H1 (cell line): ENCODE measurements at regions not wholly inside any gene's neighbourhood (a gene's known extent, or its start where the extent isn't known, plus 50 kb on each side); places are given as distances from the start of the nearest gene placed in this dataset.

Source experiments
- CTCF ChIA-PET: fragments of 300-600 bp; sonication (Branson Sonifier 250); formaldehyde crosslinking; loops from one replicate; lab custom pipeline; 2021; ENCODE audit not compliant: partially characterized antibody; lab: Charles Lee
- POLR2A ChIA-PET: fragments of 300-600 bp; sonication (Branson Sonifier 250); formaldehyde crosslinking; loops from one replicate; lab custom pipeline; 2021; ENCODE audit warnings: inconsistent platforms; ENCODE audit not compliant: partially characterized antibody; lab: Charles Lee
- DNase-seq, 2 experiments: peaks; one replicate each; pipeline versions ENCODE4 v3.0.0 to v3.0.0-alpha.2; 2010 to 2022; ENCODE audit warnings: low spot score in 2 of 2, low read depth in 1 of 2, mixed read lengths in 1 of 2
- FAIRE-seq: peaks from 2 replicates; lab custom pipeline; 2011; peaks lifted over from hg19 to GRCh38; lab: Jason Lieb, UNC
- H2AFZ ChIP-seq: 2 replicates; pipeline ENCODE4 v1.8.1; 2012; ENCODE audit warnings: low read length, inconsistent platforms
- H2AK5ac ChIP-seq: 2 replicates; pipeline ENCODE4 v1.6.1; 2013; ENCODE audit warnings: low read depth, low read length
- H2BK120ac ChIP-seq: replicated peaks from 2 replicates; pipeline ENCODE3; 2013; ENCODE audit warnings: low read depth, low read length, inconsistent platforms
- H2BK12ac ChIP-seq: 2 replicates; pipeline ENCODE4 v1.6.1; 2013; ENCODE audit warnings: low read depth, low read length
- H2BK15ac ChIP-seq: 2 replicates; pipeline ENCODE4 v1.6.1; 2013; ENCODE audit warnings: low read length
- H2BK20ac ChIP-seq: 2 replicates; pipeline ENCODE4 v1.6.1; 2013; ENCODE audit warnings: low read length
- H2BK5ac ChIP-seq: 2 replicates; pipeline ENCODE4 v1.6.1; 2013; ENCODE audit warnings: low read depth, low read length
- H3K14ac ChIP-seq: 2 replicates; pipeline ENCODE4 v1.6.1; 2013; ENCODE audit warnings: inconsistent platforms; ENCODE audit not compliant: insufficient read length
- H3K18ac ChIP-seq: 2 replicates; pipeline ENCODE4 v1.6.1; 2013; ENCODE audit warnings: low read length; ENCODE audit errors: extremely low read depth
- H3K23ac ChIP-seq: 2 replicates; pipeline ENCODE4 v1.6.1; 2013; ENCODE audit warnings: inconsistent platforms; ENCODE audit not compliant: insufficient read length
- H3K23me2 ChIP-seq: 2 replicates; pipeline ENCODE4 v1.6.1; 2013; ENCODE audit warnings: low read depth, low read length
- H3K27ac ChIP-seq: 2 replicates; pipeline ENCODE4 v1.6.1; 2011; ENCODE audit warnings: low read depth, low read length, inconsistent platforms
- H3K27me3 ChIP-seq, 4 experiments: replicated peaks in 1 of 4; 1 replicate in 1 of 4; 2 replicates in 3 of 4; pipeline versions ENCODE4 v1.6.1 to v1.8.1; 2011 to 2013; ENCODE audit warnings: low read length in 3 of 4, mild to moderate bottlenecking in 3 of 4, inconsistent platforms in 2 of 4, mixed read lengths in 2 of 4, moderate library complexity in 1 of 4; ENCODE audit not compliant: control insufficient read depth in 3 of 4, insufficient read depth in 3 of 4; ENCODE audit errors: extremely low read depth in 1 of 4
- H3K36me3 ChIP-seq, 4 experiments: 2 replicates each; pipeline versions ENCODE4 v1.6.1 to v1.8.1; 2011 to 2013; ENCODE audit warnings: mild to moderate bottlenecking in 4 of 4, low read length in 3 of 4, moderate library complexity in 2 of 4, control low read depth in 1 of 4, inconsistent platforms in 1 of 4; ENCODE audit not compliant: insufficient read depth in 4 of 4, control insufficient read depth in 2 of 4
- H3K4ac ChIP-seq: replicated peaks from 2 replicates; pipeline ENCODE3; 2013; ENCODE audit warnings: low read length, low read depth, mixed read lengths, inconsistent platforms; ENCODE audit not compliant: insufficient read length
- H3K4me1 ChIP-seq, 4 experiments: replicated peaks in 1 of 4; 1 replicate in 1 of 4; 2 replicates in 3 of 4; pipeline versions ENCODE4 v1.6.1 to v1.8.1; 2011 to 2013; ENCODE audit warnings: low read length in 3 of 4, inconsistent platforms in 2 of 4, mixed read lengths in 1 of 4; ENCODE audit not compliant: insufficient read depth in 4 of 4, control insufficient read depth in 3 of 4
- H3K4me2 ChIP-seq, 2 experiments: 2 replicates each; pipeline versions ENCODE4 v1.6.1 to v1.8.1; 2011 to 2013; ENCODE audit warnings: low read depth in 2 of 2, low read length in 2 of 2, control low read depth in 1 of 2, inconsistent platforms in 1 of 2, mild to moderate bottlenecking in 1 of 2; ENCODE audit not compliant: insufficient read depth in 1 of 2
- H3K4me3 ChIP-seq, 4 experiments: fragments of 200-600, 300-600 bp in 1 of 4; sonication (generic), shearing (Covaris generic), sonication (Bioruptor Twin) in 1 of 4; 2 replicates each; pipeline versions ENCODE4 v1.5.1 to v1.8.1; 2011 to 2016; ENCODE audit warnings: low read length in 4 of 4, low read depth in 3 of 4, control low read depth in 2 of 4, inconsistent platforms in 2 of 4, mild to moderate bottlenecking in 2 of 4, mixed read lengths in 1 of 4, moderate library complexity in 1 of 4; ENCODE audit not compliant: insufficient read depth in 2 of 4; ENCODE audit errors: extremely low read depth in 1 of 4
- H3K56ac ChIP-seq: replicated peaks from 2 replicates; pipeline ENCODE3; 2013; ENCODE audit warnings: low read depth, mild to moderate bottlenecking, mixed read lengths, low read length, inconsistent platforms; ENCODE audit not compliant: insufficient read length
- H3K79me1 ChIP-seq: 2 replicates; pipeline ENCODE4 v1.6.1; 2013; ENCODE audit warnings: low read depth, low read length, control low read depth
- H3K79me2 ChIP-seq, 2 experiments: 2 replicates each; pipeline versions ENCODE4 v1.6.1 to v1.8.1; 2012 to 2013; ENCODE audit warnings: low read length in 2 of 2, mild to moderate bottlenecking in 2 of 2, inconsistent platforms in 1 of 2; ENCODE audit not compliant: insufficient read depth in 2 of 2, control insufficient read depth in 1 of 2
- H3K9ac ChIP-seq, 4 experiments: replicated peaks in 1 of 4; 1 replicate in 1 of 4; 2 replicates in 3 of 4; pipeline versions ENCODE4 v1.6.1 to v1.8.1; 2011 to 2013; ENCODE audit warnings: low read depth in 3 of 4, low read length in 3 of 4, control low read depth in 2 of 4, mild to moderate bottlenecking in 2 of 4, moderate library complexity in 2 of 4, inconsistent platforms in 1 of 4; ENCODE audit errors: extremely low read depth in 1 of 4
- H3K9me3 ChIP-seq, 2 experiments: 2 replicates each; pipeline versions ENCODE4 v1.6.1 to v1.8.1; 2012 to 2013; ENCODE audit warnings: mild to moderate bottlenecking in 2 of 2, moderate library complexity in 2 of 2, control low read depth in 1 of 2, inconsistent platforms in 1 of 2, low read depth in 1 of 2, low read length in 1 of 2, mixed read lengths in 1 of 2; ENCODE audit not compliant: insufficient read depth in 2 of 2
- H4K20me1 ChIP-seq, 2 experiments: replicated peaks in 1 of 2; 2 replicates each; pipeline versions ENCODE3 to v1.8.1; 2011 to 2013; ENCODE audit warnings: inconsistent platforms in 2 of 2, low read length in 2 of 2, mild to moderate bottlenecking in 1 of 2; ENCODE audit not compliant: insufficient read depth in 2 of 2, control insufficient read depth in 1 of 2
- H4K5ac ChIP-seq: 2 replicates; pipeline ENCODE4 v1.6.1; 2013; ENCODE audit warnings: low read length, low read depth, mixed read lengths, inconsistent platforms; ENCODE audit not compliant: insufficient read length
- H4K8ac ChIP-seq: 2 replicates; pipeline ENCODE4 v1.8.0; 2013; ENCODE audit warnings: mild to moderate bottlenecking, moderate library complexity, low read length, inconsistent platforms; ENCODE audit not compliant: insufficient read depth; ENCODE audit errors: extremely low read depth
- H4K91ac ChIP-seq: replicated peaks from 2 replicates; pipeline ENCODE3; 2013; ENCODE audit warnings: low read length, mixed read lengths, inconsistent platforms; ENCODE audit not compliant: insufficient read length
- ATF2 ChIP-seq: IDR thresholded peaks from 2 replicates; pipeline ENCODE4 v1.6.1; 2012; ENCODE audit warnings: low read length, inconsistent platforms
- CHD1 ChIP-seq: IDR thresholded peaks from 2 replicates; pipeline ENCODE4 v1.6.1; 2012; ENCODE audit warnings: low read depth, low read length, improper control_type of control experiment
- CTBP2 ChIP-seq: IDR thresholded peaks from 2 replicates; pipeline ENCODE4 v1.7.0; 2011; ENCODE audit warnings: borderline replicate concordance, mild to moderate bottlenecking, moderate library complexity, mixed read lengths, low read length; ENCODE audit not compliant: insufficient read depth, insufficient read length
- GTF2F1 ChIP-seq: IDR thresholded peaks from 2 replicates; pipeline ENCODE4 v1.6.1; 2012; ENCODE audit warnings: low read depth, low read length, improper control_type of control experiment, borderline replicate concordance
- JUN ChIP-seq: IDR thresholded peaks from 2 replicates; pipeline ENCODE4 v1.6.1; 2011; ENCODE audit warnings: low read depth, mild to moderate bottlenecking, improper control_type of control experiment, low read length
- NANOG ChIP-seq: IDR thresholded peaks from 2 replicates; pipeline ENCODE4 v1.6.1; 2011; ENCODE audit warnings: low read length, low read depth, mild to moderate bottlenecking, inconsistent platforms; ENCODE audit not compliant: insufficient read depth, poor library complexity, severe bottlenecking
- RBBP5 ChIP-seq: IDR thresholded peaks from 2 replicates; pipeline ENCODE4 v1.7.1; 2012; ENCODE audit warnings: low read depth, mild to moderate bottlenecking, inconsistent platforms, low read length, moderate library complexity, borderline replicate concordance
- RFX5 ChIP-seq: IDR thresholded peaks from 2 replicates; pipeline ENCODE4 v1.6.1; 2011; ENCODE audit warnings: low read depth, low read length, improper control_type of control experiment, borderline replicate concordance
- SIRT6 ChIP-seq: IDR thresholded peaks from one replicate; pipeline ENCODE4 v1.7.1; 2012; ENCODE audit warnings: low read length, inconsistent platforms
- SRF ChIP-seq: IDR thresholded peaks from 2 replicates; pipeline ENCODE4 v1.6.1; 2011; ENCODE audit warnings: mild to moderate bottlenecking, low read depth, low read length, moderate library complexity
- SUZ12 ChIP-seq: fragments of 200-600 bp; sonication (generic); IDR thresholded peaks from 2 replicates; pipeline ENCODE4 v1.6.1; 2012; ENCODE audit warnings: mild to moderate bottlenecking, inconsistent platforms, low read length, moderate library complexity, mixed read lengths
- YY1 ChIP-seq: IDR thresholded peaks from 2 replicates; pipeline ENCODE4 v1.6.1; 2011; ENCODE audit warnings: low read depth, mild to moderate bottlenecking, low read length
- ZNF274 ChIP-seq: IDR thresholded peaks from 2 replicates; pipeline ENCODE4 v1.7.0; 2012; ENCODE audit warnings: low read length, borderline replicate concordance; ENCODE audit errors: extremely low read depth
- WGBS, 2 experiments: shearing (Covaris generic) in 1 of 2; methylation state at CpG; one replicate each; pipeline versions ENCODE4 v1.1.6 to v1.1.7; 2013 to 2015; ENCODE audit warnings: low lambda C conversion rate in 2 of 2, mixed read lengths in 2 of 2, inconsistent platforms in 1 of 2, low coverage in 1 of 2, missing lambda C conversion rate in 1 of 2; ENCODE audit not compliant: insufficient replicate concordance in 2 of 2, insufficient coverage in 1 of 2, insufficient read length in 1 of 2; ENCODE audit errors: extremely low coverage in 1 of 2, missing lambda C conversion rate in 1 of 2; 5-methylcytosine and 5-hydroxymethylcytosine counted together

DNA sequence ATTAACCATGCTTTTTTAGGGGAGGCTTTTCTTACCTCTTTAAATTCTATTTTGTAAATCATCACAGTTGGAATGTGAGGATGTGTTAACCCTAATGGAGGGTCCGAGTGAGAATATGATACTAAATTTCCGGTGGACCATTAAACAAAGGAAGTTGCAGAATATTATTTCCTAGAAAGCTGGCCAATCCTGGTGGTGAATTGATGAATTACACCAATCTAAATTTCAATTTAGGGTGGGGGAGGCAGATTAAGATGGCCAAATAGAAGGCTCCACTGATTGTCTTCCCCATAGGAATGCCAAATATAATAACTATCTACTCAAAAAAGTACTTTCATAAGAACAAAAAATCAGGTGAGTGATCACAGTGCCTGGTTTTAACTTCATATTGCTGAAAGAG is 1045.6 kb downstream of the GLUD2 start:
- Histone ChIP-seq H2BK120ac (no peak overlapping the region), H2BK12ac (no peak overlapping the region), H3K4ac (no peak overlapping the region), H4K20me1 (no peaks in the 10 kb centered on the region), H3K4me3 (no peak overlapping the region), H3K18ac (no peak overlapping the region), H3K4me2 (no peak overlapping the region), H4K8ac (no peak overlapping the region), H3K23ac (no peak overlapping the region), H3K23me2 (no peaks in the 10 kb centered on the region), H3K56ac (no peak overlapping the region), H3K9me3 (no peaks in the 10 kb centered on the region; a peak in 2 of 4 replicates), H2BK5ac (no peak overlapping the region), H3K36me3 (no peaks in the 10 kb centered on the region), H4K5ac (no peak overlapping the region), H2AK5ac (no peak overlapping the region), H3K14ac (no peak overlapping the region), H3K79me2 (no peaks in the 10 kb centered on the region), H4K91ac (no peak overlapping the region), H3K79me1 (no peaks in the 10 kb centered on the region), H3K27ac (no peak overlapping the region), H3K4me1 (no peaks in the 10 kb centered on the region), H2BK15ac (no peak overlapping the region), H2BK20ac (no peak overlapping the region), H3K27me3 (no peaks in the 10 kb centered on the region), H2AFZ (no peak overlapping the region), H3K9ac (no peak overlapping the region)
- FAIRE-seq (no peak), DNase-seq (no peak)
- ChIA-PET POLR2A (no interaction called here), CTCF (interaction anchor here (1.1 to 1.4 kb wide), 2 partner anchors 12 to 20 kb away, joined by 3 to 5 read pairs; no protein-coding TSS in a partner anchor)
- 100% methylated on average over 2 of the region's 2 CpGs; no CpG with 5 or more reads in 1 of the 2 experiments for WGBS, 2 experiments
- no peak for TF ChIP-seq GTF2F1
- TF ChIP-seq SRF, result no peak
- TF ChIP-seq RBBP5, result no peak
- TF ChIP-seq YY1, result no peak
- no peak for TF ChIP-seq NANOG
- no peak for TF ChIP-seq CHD1
- TF ChIP-seq RFX5, result no peak
- no peak for TF ChIP-seq CTBP2
- TF ChIP-seq ATF2, result no peak
- TF ChIP-seq SUZ12, result no peak
- TF ChIP-seq SIRT6, result no peak
- TF ChIP-seq ZNF274, result no peak
- TF ChIP-seq JUN, result no peak
